GF-D8 (cell line): ENCODE measurements at regions not wholly inside any gene's neighbourhood (a gene's known extent, or its start where the extent isn't known, plus 50 kb on each side); places are given as distances from the start of the nearest gene placed in this dataset.

ENCODE experiments used
- DNase-seq: peaks from one replicate; lab custom pipeline; 2025; lab: John Stamatoyannopoulos, UW

DNA sequence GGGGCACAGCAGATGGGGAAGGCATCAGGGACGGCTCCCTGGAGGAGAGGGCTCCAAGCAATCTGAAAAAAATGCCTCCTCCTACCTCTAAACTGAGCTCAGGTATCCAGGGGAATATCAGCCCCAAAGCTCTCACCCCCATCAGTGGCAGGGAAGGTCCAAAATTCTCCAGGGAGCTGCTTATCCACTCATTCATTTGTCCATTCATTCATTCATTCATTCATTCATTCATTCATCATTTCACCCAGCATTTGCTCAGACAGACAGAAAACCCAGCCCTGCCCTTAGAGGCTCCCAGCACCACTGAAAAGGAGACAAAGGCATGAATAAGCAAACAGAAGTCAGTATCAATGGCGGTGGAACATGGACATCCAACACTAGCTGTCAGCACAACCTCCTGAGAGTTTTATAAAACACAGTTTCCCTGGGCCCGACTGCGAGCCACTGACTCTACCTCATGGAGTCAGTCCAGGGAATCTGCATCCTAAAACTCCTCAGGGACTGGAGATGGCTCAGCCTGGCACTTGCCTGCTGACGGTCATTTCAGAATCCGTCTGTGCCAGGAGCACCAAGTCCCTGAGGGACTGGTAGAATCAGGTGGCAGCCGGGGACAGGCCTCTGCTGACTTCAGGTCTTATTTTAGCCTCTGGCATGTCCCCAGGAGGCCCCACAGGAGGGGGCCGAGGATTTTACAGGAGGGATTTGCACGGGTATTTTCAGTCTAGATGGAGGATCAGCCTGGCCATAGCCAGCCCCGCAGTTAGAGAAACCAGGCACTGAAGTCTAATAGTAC, 164.6 kb downstream of the MN1 start:
- DNase-seq, result no peak

DNA sequence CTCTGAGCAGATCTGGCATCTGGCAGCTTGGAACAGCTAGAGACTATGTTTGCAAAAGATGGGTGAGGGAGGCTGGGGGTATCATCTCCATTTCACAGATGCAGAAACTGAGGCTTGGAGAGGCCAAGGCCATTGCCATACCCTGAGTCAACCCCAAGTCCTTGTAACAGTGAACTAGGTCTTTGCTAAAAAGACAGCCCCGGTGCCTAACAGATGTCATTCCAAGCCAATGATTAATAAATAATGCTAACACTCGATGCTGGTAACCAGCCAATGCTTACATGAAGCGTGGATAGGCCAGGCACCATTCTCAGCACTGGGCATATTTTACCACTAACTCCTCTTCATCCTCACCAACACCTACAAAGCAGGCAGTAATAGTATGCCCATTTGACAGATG, 164.0 kb downstream of the MN1 start:
- DNase-seq, result no peak

DNA sequence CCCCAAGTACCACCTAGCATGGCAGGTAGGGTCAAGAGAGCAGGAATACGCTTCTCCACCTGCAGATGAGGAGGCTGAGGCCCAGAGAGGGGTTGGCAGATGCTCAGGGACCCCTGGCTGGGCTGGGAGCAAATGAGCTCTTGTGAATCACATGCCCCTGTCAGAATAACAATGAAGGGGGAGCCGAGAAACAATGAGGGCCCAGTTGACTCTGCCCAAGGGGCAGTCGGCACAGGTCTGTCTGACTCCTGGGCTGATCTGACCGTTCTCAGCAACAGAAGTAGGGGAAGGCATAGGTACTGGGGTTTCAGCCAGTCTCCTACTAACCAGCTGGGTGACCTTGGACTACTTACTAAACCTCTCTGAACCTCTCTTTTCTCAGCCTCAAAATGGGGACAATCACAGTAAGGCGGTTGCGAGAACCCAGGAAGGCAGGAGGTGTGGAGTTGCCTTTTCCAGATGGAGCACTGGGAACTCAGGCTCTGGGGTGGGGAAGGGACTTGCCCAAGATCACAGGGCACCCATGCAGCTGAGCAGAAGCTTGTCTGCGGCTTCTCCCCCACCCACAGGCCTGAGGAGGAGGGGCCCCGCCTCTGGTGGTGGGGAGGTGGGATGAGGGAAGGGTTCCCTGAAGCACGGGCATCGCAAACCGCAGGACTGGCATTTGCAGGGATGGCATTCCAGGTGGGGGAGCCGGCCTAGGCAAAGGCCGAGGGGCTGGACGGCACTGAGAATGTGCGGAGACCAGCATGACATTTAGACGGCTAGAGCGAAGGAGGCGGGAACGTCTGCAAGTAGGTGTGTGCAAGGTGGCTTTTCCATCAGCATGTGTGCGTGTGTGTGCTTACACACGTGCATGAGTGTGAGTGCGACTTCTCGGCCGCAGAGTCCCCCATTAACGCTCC, 163.0 kb downstream of the MN1 start:
- no peak for DNase-seq

DNA sequence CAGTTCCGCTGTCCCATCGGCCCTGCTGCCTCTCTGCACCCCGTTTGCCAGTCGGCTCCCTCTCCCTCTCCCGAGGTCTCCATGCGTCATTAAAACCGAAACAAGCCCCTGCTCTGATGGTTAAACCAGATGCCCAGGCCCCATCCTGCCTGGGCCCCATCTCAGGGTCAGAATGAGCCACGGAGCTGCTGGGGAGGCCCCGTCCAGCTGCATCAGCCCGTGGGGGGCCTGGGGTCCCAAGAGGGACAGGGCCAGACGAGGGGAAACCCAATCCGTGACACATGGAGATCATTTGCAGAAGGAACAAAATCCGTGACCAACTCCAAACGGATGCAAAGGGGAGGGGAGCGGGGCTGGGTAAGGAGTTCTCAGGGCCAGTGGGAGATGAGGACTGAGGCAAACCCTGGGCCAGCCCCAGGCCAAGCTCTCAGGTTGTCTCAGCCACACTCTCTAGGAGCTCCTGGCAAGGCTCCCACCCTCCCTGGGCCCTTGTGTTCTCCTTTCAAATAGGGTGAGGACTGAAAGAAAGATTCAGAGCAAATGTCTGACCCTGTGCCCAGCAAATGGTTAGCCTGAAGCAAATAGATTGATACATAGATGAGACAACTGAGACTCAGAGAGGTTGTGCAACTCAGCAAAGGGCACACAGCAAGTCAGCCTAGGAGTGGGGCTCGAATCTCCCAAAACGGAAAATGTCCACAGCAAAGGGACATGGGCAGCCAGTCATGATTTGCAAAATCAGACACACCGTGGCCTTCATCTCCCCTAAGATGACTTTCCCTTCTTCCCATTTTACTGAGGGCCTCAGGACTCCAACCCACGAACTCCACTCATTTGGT, 162.1 kb downstream of the MN1 start:
- DNase-seq, result no peak

DNA sequence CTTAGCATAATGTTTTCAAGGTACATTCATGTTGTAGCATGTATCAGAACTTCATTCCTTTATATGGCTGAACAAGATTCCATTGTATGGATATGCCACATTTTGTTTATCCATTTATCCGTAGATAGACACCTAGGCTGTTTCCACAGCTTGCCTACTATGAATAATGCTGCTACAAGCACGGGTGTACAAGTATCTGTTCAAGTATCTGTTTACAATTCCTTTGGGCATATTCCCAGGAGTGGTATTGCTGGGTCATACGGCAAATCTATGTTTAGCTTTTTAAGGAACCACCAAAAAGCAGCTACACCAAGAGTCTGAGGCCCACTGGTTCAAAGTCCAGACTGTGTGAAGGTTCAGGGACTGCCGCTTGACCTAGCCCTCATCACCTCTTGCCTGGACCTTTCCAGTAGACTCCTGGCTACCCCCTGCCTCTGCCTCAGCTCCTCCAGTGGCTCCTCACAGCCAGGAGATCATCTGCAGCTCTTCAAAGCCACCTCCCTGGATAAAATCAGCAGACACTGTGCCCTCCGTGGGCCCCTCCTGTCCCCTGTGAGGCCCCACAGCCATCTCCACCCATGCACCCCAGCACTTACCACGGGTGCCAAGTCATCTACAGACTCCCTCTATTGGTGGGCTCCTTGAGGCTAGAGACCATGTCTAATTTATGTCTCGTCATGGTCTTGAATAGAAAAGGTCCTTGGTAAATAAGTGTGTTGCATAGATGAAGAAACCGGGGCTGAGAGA, 160.3 kb downstream of the MN1 start:
- no peak for DNase-seq

DNA sequence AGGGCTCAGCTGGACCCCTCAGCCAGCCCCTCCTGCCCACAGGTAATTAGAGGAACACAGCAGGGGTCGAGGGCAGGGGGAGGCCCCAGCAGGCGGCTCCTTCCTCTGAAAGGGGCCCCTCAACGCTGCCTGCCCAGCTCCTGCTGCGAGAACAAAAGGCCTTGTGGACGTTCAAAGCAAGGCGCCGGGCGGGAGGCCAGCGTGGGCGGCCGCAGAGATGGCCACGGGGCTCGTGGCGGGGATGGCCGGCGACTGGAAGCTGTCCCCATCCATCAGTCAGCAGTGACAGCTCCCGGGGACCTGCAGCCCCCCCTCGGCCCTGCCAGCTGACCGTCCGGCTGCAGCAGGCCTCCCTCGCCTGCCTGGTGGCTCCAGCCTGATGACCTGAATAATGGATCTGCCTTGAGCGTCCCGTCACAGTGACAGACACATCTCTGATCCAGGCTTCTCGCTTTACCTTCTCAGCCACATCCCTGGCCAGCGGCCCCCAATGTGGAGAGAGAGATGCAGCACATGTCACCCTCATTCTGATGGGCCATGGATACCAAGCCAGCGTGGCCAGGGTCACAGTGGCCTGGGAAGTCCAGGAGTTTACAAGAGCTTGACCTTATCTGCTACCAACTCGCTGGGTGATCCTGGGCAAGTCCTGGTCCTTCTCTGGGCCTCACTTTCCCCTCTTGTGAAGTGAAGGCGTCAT, 159.3 kb downstream of the MN1 start:
- DNase-seq, result no peak

DNA sequence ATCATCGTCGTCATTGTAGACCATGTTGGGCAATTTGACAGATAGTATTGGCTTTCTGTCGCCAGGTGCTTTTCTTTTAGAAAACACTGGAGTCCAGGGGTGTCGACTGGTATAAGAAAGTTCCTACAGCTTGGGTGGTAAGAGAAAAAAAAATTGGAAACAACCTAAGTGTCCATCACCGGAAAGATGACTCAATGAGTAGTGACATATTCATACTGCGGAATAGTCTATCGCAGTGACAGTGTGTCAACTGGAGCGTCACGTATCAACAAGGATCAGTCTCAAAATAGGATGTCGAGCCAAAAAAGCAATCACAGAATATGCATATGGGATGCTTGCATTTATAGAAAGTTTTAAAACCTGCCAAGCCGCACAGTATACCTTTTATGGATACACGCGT, 157.6 kb downstream of the MN1 start:
- DNase-seq, result no peak

DNA sequence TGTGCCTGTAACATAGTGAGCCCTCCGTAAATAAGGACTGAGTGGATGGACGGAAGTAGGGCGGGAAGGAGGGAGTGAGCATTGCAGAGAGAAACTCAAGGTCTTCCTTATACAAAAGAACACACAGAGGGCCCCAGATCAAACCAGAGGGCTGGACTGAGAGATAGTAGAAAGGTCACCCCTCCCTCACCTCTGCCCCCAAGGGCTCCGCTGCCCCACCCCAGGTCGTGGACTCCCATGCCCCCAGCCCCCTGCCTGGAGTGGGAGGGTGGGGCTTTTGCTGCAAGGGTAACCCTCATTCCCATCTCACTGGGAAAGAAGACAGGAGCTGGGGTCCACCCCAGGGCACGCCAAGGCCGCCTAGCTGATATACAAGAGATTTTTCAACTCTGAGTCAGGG, 157.0 kb downstream of the MN1 start:
- DNase-seq, result no peak

DNA sequence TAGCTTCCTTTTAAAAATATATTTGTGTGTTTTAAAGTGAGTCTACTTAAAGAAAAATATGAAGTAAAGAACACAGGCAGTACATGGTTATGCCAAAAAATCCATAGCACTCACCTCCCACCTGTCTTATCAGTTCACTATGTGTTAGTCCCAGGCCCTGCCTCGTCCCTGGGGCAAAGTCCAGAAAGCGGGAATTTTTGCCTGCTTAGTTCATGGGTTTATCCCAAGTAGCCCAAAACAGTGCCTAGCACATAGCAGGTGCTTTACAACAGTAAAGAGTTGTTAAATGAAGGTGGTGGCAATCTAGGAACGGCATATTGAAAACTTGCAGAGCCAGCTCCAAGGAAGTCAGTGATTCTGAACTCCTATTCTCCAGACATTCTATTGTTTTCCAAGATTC, 154.0 kb downstream of the MN1 start:
- no peak for DNase-seq

DNA sequence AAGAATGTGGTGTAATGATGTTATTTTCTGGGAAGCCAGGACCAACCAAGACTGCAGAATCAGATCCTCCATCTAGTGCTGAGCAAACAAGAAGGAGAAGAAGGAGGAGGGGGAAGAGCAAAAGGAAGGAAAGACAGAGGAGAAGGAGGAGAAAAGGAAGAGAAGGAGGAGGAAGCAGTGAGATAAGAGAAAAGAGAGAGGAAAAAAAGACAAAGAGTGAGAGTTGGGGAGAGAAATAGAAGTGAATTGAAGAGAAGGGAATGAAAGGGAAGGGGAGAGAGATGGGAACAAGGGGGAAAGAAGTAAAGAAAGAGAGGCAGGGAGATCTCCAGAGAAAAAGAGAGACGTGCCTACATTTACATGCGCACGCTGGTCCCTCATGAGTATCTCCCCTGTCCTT, 153.5 kb downstream of the MN1 start:
- no peak for DNase-seq

DNA sequence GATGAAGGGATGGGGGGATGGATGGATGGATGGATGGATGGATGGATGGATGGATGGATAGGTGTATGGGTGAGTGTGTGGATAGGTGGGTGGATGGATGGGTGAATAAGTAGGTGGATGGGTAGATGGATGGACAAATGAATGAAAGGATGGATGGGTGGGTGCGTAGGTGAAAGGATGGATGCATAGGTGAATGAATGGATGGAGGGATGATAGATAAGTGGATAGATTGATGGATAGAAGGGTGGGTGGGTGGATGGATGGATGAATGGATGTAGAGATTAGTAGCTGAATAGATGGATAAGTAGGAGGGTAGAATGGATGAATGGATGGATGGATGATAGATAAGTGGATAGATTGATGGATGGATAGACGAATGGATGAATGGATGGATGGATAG, 152.7 kb downstream of the MN1 start:
- DNase-seq, result no peak

DNA sequence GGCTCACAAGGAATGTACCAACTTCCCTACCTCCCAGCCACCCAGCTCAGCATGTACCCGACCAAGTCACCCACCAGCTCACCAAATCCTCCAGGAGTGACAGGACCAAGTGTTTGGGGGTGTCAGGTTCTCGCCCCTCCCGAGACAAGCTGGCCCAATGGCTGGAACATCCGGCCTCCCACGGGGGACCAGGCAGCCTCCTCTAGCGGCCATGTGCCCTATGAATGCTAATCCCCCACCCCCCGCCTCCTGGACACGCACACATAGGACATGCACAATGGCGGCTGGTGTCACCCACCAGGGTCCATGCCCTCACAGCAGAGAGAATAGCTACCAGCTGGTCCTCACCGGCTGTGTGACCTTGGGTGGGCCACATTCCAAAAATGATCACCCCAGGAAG, 151.0 kb downstream of the MN1 start:
- no peak for DNase-seq

DNA sequence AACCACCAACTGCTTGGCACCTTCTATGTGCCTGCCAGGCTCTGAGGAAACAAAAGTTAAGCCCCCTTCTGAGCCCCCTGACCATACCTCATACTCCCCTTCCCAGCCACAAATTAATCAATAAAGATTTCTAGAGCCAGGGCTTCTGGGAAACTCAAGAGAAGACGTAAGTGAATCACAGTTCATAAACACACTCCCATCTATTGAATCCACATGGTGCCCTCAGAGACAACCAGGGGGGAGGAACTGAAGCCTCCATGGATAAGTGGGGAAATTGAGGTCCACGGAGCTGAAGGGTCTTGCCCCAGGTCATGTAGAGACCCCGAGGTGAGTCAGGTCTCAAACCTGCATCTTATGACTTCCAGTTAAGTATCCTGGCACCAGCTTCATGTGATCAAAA, 150.6 kb downstream of the MN1 start:
- DNase-seq, result no peak

DNA sequence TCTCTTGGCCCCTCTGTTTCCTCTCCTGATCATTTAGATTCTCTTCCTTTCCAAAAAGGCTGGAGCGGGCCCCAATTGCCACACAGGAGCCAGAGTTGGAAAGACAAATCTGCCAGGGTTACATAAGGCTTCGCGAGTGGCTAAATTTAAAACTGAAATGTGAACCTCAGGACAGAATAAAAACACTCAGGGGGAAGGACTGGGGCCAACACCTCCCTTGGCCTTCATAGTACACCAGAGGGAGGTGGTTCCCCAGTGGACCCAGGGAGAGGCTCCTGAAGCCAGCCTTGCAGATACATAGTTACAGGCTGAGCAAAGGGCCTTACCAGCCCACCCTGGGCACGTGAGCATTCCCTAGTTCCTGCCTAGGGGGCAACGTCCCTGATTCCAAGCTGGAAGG, 150.1 kb downstream of the MN1 start:
- DNase-seq, result no peak

DNA sequence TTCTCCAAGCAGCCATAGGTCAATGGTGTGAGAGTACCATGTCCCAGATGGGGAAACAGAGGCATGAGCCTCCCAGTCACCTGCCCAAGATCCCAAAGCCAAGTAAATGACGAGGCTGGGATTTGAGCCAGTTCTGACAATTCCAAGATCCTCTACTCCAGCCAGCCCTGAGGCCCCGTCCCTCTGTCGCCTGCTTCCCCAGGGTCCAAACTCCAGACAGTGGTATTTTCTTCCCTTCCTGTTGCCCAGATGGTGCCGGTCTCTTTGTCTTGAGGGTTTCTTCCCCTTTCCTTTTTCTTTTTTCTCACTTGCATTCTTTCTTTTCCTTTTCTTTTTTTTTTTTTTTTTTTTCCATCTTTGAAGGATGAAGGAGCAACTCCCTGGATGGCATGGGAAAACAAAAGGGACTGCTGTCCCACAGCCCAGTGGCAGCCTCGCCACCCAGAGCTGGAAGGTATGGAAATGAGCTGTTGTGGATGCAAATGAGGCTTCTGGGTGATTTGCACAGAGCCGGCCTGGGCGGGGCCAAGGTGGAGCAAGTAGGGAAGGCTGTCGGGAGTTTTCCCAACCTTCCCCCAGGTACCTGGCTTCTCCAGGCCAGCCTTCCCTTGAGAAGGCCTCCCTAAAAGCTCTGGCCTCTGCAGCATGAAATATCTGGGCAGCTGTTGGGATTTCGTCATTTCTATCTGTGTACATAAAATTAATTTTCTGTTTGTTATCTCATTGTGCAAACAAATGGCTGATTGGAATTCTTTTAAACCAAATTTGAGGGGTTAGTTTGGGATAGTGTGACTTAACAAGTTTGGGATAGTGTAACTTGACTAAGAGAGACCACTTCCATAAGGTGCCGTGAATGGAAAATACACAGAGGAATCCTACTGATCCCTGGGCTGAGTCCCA, 146.8 kb downstream of the MN1 start:
- DNase-seq, result no peak

DNA sequence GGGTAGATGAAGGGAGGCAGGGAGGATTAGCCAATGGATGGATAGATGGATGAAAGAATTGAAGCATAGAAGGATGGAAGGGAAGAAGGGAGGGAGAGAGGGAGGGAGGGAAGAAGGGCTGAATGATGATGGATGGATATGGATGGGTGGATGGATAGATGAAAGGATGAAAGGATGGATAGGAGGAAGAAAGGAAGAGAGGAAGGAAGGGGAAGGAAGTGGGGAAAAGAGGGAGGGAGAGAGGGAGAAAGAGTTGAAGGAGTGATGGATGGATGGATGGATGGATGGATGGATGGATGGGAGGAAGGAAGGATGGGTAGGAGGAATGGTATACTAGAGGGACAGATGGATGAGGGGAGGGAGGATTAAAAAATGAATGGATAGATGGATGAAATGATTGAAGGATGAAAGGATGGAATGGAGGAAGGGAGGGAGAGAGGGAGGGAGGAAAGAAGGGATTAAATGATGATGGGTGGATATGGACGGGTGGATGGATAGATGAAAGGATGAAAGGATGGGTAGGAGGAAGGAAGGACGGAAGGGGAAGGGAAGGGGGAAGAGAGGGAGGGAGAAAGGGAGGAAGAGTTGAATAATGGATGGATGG, 145.9 kb downstream of the MN1 start:
- DNase-seq, result no peak

DNA sequence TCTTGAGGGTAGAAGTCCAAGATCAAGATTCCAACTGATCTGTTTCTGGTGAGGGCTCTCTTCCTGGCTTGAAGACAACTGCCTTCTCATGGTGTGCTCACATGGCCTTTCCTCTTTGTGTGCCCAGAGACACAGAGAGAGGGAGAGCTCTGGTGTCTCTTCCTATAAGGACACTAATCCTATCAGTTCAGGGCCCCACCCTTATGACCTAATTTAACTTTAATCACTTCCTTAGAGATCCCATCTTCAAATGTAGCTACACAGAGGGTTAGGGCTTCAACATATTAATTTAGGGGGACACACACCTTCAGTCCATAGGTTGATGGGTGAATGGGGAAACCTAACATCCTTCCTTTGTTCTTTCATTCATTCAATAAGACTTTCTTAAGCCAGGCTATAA, 144.6 kb downstream of the MN1 start:
- DNase-seq, result no peak

DNA sequence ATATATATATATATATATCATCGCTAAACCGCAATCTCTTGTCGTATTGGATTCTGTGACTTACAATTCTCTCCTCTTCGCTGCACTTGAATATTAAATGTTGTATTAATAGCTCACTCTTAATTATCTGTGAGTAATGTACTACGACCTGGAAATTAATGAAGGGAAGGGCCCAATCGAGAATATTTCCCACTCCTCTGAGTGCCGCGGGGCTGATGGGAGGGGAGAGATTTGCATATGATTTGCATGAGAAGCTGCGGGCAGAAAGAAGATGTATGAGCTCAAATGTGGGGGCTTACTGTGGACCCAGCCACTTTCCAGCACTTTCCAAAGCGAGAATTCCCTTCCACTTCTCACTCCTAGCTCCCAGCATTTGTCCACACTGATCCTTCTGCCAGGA, 141.2 kb downstream of the MN1 start:
- no peak for DNase-seq
